NCI-H345 treated with DMSO at 0.1 percent for 48 hours (cell line): ENCODE measurements at regions not wholly inside any gene's neighbourhood (a gene's known extent, or its start where the extent isn't known, plus 50 kb on each side); places are given as distances from the start of the nearest gene placed in this dataset.
"Not testable (repeated sequence)": the region's sequence is repeated elsewhere in the genome, so short reads cannot be mapped to it uniquely, and the experiment has no call there.

Experiments used
- DNase-seq: peaks from one replicate; lab custom pipeline; 2025; ENCODE audit not compliant: unreplicated experiment; lab: John Stamatoyannopoulos, UW

DNA sequence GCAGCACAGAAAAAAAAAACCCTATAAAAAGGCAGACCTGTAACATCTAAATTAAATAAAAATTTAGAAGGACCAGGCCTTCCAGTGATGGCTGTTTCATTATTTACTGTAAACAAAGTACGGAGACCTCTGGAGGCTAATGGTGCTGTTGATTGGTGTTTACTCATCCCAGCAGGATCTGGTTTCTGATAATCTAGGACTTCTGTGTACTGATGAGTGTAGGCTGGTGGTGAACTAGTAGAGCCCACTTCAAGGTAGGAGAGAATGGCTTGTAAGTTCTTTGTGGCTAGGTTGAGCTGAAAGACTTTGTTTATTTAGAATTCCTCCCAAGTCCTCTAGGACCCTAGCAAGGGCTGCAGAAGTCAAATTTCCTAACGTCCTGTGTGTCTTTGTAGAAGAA, 398.1 kb upstream of the PITX2 start:
- no peak for DNase-seq

DNA sequence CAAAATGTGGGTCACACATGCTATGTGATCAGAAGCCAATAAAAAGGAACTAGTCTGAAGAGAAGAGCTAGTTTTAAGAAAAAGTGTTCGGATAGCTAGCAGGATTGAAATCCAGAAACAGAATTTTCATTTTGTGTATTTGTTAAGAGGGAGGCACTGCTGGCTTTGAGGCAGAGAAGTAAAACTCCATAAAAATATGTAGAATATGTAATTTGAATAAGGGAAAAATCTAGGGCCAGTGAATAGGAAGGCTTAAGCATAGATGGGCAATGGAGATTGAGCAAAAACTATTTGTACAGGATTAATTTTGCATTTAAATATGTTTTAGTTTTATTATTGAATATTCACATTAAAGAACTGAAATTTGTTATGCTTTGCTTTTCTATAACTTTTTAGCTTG, 399.9 kb upstream of the PITX2 start:
- DNase-seq = no peak

DNA sequence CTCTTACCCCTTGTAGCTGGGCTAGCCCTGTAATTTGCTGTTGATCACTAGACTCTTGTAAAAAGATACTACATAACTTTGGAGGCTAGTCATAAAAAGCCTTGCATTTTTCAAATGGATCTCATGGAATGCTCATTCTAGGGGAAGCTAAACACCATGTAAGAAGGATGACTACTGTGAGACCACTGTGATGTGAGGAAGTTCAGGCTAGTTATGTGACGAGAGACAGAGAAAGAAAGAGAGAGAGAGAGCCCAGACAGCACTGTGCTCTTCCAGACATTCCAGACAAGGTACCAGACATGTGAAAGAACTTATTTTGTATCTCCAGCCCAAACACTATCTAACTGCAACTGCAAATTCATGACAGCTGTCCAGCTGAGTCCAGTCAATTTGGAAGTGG, 404.6 kb upstream of the PITX2 start:
- no peak for DNase-seq

DNA sequence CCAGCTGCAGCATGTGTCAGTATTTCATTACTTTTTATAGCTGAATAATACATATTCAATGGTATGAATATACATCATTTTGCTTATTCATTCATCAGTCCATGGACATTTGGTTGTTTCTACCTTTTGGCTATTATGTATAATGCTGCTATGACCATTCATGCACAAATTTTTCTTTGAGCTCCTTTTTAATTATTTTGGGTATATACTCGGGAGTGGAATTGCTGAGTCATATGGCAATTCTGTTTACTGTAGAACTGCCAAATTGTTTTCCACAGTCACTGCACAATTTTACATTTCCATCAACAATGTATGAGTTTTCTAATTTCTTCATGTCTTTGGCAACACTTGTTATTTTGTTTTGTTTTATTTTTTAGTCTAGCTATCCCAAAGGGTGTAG, 405.9 kb upstream of the PITX2 start:
- no peak for DNase-seq

DNA sequence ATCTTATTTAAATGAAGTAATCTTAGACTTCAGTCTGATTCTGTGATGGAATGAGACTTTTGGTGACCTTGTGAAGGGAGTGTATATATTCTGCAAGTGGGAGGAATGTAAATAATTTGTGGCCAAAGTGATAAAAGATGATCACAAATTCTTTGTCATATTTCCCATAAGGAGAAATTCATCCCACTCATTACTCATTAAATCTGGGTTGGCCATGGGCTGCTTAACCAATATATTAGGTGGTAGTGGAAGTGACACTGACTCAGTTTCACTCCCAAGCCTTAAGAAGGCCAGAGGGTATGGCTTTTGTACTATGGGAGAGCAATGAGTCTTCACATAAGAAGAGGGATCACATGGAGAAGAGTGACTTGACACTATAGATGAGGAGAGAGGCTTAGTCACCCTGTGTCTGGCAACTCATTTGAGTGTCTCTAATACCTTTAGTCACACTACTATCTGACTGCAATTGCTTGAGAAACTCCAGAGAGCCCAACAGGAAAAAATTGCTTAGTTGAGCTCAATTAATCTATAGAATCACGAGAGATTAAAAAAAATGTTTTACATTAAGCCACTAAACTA, 408.2 kb upstream of the PITX2 start:
- no peak for DNase-seq

DNA sequence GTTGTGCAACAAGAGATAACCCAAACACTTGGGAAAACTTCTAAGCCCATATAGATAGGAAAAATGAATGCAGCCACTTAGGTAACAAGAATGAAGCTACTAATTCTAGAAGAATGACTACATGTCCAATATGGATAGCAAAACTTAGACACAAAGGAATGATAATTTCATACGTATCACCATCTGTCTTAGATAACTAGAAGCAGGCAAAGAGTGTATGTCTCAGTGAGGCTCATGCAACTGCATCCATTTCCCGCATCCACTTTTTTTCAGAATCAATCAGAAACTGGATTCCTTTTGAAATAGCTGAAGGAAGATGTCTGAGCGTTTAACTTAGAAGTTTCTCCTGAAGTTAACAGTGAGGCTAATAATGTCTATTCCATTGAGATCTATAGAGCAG, 408.7 kb upstream of the PITX2 start:
- DNase-seq = no peak

DNA sequence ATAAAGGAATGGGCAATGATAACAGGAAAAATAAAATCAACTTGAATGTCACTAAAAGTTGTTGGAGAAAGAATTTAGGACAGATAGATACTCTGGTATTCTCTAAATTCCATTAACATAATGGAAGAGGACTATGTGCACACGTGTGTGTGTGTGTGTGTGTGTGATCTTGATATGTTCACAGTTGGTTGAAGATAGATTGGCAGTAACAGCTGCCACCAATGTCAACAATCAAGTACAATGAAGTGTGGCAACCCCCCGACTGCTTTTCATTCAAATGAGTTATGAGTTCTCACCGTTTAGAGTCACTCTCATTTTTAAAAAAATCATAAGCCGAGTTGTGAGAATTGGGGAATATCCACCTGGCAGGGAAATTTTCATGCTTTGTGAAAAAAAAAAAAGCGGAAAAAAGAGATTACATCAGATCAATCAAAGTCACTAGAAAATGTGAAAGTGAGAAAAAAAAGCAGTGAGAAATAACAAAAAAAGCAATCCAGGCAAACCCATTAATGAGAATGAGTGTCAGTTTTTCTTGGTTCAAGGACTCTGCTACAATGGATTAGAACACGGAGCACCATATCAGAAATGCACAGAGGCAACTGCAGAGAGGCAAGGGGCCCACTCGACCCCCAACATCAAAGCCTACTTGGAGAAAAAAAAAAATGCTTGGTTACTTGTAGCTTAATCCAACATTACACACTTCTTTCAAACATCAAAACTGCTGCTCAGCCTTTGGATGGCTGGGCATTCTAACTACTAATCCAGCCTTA, 414.9 kb upstream of the PITX2 start:
- DNase-seq = peak; percentile 51

DNA sequence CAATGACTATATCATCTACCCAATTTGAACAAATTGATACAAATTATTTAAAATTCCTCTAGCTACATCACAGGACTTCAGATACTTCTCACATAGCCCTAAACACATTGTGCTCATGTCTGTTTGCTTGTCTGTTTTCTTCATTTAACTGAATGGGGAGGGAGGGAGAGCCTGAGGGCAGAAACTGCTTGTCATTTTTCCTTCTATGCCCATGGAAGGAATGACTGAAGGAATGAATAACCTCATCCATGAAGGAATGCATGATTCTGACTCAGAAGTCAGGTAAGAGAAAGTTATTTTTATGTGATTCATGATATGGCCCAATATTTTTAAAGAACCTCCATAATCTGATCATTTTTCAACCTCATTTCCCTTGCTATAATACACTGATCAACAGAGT, 418.0 kb upstream of the PITX2 start:
- no peak for DNase-seq

DNA sequence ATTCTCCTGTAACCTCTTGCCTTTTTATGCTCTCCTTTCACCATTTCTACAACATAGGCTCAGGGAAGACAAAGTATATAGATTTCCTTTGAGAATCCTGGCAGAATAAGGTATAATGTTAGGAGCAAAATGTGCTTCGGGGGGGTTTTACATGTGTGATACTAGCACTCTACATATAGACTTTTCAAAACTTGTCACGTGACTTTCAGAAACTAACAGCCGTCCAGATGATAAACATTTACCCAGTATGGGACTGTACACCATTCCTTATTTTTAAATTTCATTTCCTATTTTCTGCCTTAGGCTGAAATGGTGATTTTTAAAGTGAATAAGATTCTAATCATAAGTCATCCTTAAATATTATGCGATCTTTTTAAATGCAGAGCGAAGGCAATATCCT, 420.4 kb upstream of the PITX2 start:
- DNase-seq = no peak

DNA sequence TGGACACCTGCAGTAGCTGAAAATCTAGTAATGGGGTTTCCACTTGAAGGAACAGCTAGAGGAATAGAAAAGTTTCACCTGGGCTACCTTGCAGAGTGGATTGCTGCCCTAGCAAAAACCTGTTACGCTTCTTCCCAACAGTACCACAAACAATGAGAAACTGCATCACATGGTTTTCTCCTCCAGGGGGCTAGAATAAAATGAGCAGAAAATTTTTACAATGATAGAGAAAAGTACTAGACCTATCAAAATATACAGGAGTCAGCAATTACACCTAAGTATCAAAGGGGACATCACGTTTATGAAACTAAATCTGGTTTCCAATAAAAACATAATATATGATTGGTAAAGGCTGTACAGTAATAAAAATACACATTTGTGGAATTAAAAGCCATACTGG, 423.1 kb upstream of the PITX2 start:
- DNase-seq = no peak

DNA sequence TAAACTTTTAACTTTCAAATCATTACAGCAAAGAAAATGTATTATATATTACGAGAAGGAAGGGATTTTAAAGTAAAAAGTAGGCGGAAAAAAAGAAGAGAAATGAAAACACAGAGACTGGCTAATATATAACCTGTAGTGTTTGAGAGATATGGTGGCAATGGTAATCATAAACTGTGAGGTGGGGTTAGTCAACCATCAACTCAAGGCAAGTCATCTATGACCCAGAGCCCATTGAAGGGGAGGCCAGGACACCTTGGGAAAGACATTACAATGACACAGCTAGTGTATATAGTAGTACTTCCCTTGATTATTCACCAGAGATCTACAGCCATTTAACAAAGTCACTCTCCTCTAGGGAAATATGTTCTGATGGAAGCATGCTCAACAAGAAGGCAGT, 423.9 kb upstream of the PITX2 start:
- DNase-seq = no peak

DNA sequence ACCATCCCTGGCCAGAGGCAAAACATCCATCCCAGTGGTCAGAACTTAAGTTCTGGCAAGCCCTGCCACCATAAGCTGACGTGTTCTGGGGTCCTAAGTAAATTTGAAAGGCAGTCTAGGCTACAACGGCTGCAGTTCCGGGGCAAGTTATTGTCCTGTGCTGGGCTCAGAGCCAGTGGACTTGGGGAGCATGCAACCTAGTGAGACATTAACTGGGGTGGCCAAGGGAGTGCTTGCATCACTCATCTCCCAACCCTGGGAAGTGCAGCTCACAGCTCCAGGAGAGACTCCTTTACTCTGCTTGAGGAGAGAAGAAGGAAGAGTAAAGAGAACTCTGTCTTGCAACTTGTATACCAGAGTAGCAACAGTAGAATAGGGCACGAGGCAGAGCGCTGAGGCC, 425.4 kb upstream of the PITX2 start:
- DNase-seq = no peak

DNA sequence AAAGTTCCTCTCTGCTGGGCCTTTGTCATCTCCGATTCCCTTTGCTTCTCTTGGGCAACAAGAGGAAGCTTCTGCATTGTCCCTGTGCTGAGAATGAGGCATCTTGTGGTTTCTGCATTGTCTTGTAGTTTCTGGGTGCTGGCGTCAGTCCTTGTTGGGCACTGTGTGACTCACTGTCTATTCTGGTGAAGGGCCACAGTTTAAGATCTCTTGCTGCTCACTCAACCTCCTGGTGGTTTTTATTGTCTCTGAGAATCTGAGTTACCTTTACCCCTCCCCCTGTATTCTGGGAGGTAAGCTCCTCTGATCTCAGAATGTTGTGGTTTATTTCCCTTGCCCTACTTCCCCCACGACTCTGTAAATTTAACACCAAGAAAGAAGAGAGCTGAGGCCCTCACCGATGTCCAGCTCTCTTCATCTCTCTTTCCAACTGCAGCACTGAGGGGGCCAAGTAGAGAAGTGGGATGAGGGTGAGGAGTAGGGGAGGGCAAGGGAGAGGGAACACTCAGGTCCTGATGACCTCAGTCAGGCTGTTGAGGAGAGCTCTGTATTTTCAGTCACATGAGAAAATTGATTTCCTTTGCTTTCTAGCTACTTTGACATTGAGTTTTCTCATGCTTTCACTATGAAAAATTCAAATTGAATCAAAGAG, 441.6 kb upstream of the PITX2 start:
- DNase-seq = no peak

DNA sequence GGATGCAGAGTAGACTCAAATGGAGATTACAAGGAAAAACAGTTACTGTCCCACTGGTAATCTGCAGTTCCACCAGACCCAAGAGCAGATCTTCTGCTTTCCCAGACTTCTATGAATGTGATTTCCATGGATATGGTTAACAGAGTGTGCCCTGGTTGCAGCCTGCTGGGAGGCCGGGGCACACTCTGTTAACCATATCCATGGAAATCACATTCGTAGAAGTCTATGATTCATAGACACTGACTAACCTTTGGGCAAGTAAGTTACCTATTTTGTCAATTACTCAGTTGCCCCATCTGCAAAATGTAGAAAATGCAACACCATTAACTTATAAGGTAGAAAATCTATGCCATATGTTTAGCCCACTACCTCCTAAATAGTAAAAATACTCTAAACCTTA, 443.1 kb upstream of the PITX2 start:
- DNase-seq = no peak

DNA sequence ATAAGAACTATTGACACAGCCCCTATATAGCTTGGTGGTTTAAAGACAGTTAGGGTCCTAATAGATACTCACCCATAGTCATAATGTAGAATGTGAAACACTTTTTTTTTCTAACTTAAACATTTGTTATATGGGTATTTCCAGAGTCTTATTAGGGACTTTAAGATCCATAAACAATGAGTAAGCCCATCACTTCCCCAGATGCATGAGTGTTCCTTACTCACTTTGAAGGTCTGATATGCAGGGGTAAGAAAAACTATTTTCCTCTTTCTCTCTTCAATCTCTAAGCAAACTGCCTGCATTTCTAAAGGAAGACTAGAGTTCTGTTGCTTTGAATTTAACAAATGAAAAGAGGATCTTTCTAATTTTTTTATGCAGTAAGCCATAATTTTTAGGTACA, 443.6 kb upstream of the PITX2 start:
- DNase-seq = no peak

DNA sequence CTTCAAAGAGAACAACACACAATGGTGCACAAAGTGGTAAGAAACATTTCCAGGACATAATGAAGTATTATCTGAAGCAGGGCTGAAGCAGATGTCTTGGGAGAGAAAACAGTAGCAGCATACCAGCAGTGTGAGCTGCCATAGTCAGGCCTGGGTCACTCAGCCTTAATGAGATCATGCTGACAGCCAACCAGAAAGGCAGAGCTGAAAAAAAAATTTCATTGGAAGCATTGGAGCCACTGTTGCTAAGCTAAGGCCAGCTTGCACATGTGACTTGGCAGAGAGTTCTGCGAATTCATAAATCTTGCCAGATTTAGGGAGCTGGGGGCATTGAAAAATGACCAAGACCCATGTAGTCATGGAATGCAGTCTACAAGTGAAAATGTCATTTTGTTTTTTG, 444.0 kb upstream of the PITX2 start:
- DNase-seq = no peak

DNA sequence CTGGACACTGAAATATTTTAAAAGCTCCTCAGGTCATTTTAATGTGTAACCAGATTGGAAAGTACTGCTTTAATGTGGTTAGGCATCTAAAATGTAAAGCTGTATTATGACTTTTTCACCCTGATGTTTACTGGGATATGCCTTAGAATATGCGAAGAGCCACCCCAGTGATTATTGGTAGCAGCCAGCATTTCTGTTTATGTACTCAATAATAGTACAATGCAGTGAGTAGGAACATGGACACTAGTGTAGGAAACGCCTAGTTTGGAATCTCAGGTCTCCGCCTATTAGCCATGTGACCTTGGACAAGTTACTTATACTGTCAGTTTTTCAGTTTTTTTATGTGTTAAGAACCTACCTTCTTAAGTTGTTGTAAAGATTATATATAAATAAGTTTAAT, 446.0 kb upstream of the PITX2 start:
- no peak for DNase-seq

DNA sequence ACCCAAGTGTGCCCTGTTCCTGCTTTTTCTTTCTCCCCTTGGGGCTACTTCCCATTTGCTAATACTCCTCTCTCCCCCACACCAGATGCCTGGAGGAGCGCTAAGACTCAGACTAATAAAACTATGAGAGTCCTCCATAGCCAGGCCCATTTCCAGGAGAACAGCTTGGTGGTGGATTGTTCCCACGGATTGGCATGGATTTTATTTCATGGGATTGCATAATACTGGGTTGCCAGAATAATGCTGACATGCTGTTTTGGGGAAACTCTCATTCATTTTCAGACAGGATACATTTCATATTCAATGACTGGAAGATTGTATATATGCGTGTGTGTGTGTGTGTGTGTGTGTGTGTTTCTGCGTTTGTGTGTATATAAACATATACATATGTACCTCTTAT, 447.5 kb upstream of the PITX2 start:
- DNase-seq = no peak

DNA sequence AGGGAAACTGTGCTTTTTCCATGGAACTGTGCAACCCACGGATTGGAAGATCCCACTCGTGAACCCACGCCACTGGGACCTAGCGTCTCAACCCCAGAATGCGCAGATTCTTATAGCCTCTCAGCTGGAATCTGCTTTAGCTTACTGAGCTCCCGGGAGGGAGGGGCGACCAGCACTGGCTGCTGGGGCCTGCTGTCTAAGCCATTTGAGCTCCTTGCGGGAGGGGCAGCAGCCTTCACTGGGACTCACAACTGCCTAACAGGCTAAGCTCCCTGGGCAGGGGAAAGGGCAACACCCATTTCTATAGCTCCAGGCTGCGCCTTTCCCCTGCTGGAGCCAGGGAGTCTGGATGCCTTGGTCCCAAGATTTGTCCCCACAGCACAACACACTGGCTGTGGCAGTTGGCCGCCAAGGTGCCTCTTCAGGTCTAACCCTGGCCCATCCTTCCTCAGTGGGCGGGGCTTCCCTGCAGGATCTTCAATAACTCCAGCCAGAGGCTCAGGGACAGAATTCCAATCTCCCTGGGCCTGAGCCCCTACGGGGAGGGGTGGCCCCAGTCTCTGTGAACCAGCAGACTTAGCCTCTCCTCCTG, 451.7 kb upstream of the PITX2 start:
- no peak for DNase-seq

DNA sequence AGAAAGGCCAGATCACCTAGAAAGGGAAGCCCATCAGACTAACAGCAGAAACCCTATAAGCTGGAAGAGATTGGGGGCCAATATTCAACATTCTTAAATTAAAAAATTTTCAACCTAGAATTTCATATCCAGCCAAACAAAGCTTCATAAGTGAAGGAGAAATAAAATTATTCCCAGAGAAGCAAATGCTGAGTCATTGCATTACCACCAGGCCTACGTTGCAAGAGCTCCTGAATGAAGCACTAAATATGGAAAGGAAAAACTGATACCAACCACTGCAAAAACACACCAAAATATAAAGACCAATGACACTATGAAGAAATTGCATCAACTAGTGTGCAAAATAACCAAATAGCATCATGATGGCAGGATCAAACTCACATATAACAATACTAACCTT, 453.4 kb upstream of the PITX2 start:
- not testable (repeated sequence) for DNase-seq

DNA sequence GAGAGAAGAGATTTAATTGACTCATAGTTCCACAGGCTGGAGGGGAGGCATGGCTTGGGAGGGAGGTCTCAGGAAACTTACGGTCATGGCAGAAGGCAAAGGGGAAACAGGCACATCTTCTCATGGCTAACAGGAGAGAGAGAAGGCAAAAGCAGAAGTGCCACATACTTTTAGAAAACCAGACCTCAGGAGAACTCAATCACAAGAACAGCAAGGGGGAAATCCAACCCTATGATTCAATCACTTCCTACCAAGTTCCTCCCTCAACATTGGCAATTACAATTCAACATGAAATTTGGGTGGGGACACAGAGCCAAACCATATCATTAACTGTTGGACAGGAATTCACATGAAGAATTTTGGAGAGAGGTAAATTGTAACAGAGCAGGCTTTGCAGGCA, 485.3 kb upstream of the PITX2 start:
- no peak for DNase-seq

DNA sequence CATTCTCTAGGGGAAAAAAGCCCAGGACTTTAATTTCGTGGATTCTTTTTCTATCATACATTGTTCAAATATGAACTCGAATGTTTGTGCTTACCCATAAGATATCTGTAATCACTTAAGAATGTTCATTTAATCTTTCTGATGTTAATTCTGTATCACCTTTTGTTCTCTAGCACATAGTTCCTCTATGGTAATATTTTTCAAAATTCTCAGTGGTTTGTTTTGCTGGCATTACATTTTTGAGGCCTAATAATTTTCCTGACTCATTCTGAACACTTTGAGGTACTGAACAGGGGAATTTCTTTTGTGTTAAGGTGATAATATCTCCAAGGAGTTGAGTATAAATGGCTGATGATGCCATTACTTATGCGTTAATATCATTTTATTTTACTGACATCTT, 490.7 kb upstream of the PITX2 start:
- DNase-seq = no peak
